ENCODE measurements at regions not wholly inside any gene's neighbourhood (a gene's known extent, or its start where the extent isn't known, plus 50 kb on each side); places are given as distances from the start of the nearest gene placed in this dataset.

- no peak overlapping the region for H3K27ac ChIP-seq (ENCODE audit: low read depth, low read length, poor library complexity, severe bottlenecking)
- no peak for DNase-seq (ENCODE audit: low spot score)
- H3K4me1 ChIP-seq (ENCODE audit: insufficient read depth, low read length, poor library complexity, severe bottlenecking): no peaks in the 10 kb centered on the region
- no peaks in the 10 kb centered on the region for H3K9me2 ChIP-seq (ENCODE audit: insufficient read depth, low read length)
- no TSS peak for BruUV-seq (replicated peaks)
- CTCF ChIA-PET (ENCODE audit: unreplicated experiment): no interaction called here
- no peak overlapping the region for H3K4me3 ChIP-seq (ENCODE audit: low read depth, low read length, poor library complexity, severe bottlenecking)
- no peaks in the 10 kb centered on the region for H3K36me3 ChIP-seq (ENCODE audit: insufficient read depth, low read length)
- H2AFZ ChIP-seq (ENCODE audit: low read length): no peak overlapping the region
- H3K9me3 ChIP-seq (ENCODE audit: low read length): no peaks in the 10 kb centered on the region
- intact Hi-C loops (cut with micrococcal nuclease; ENCODE audit: unreplicated experiment): no loop called here
- TF ChIP-seq CTCF (conservative IDR thresholded peaks at IDR 0.05; ENCODE audit: low read length) (no peak), EZH2phosphoT487 (IDR thresholded peaks at IDR 0.05; ENCODE audit: borderline replicate concordance, low read depth, low read length) (no peak)
- no peaks in the 10 kb centered on the region for H4K20me1 ChIP-seq (ENCODE audit: insufficient read depth, low read length)
- no peaks in the 10 kb centered on the region for H3K79me2 ChIP-seq (ENCODE audit: insufficient read depth, low read depth, low read length)
- H3K4me2 ChIP-seq (ENCODE audit: low read length): no peak overlapping the region
- POLR2A ChIA-PET: interaction anchor here (0.7 kb wide), 1 partner anchor 151 kb away, joined by 3 read pairs; no protein-coding TSS in a partner anchor
Measured at GRCh38 chr11:128240546-128240945, 346.8 kb downstream of the ETS1 start.

GRCh38 chr11:128239306-128239705 lies 348.1 kb downstream of the ETS1 start:
- Histone ChIP-seq H3K9me2 (ENCODE audit: insufficient read depth, low read length) (no peaks in the 10 kb centered on the region), H3K36me3 (ENCODE audit: insufficient read depth, low read length) (no peaks in the 10 kb centered on the region), H3K4me1 (ENCODE audit: insufficient read depth, low read length, poor library complexity, severe bottlenecking) (no peaks in the 10 kb centered on the region), H2AFZ (ENCODE audit: low read length) (peak overlapping the region; percentile 18; the same call in 1 of the 2 replicates), H3K79me2 (ENCODE audit: insufficient read depth, low read depth, low read length) (no peaks in the 10 kb centered on the region), H3K9me3 (ENCODE audit: low read length) (no peaks in the 10 kb centered on the region), H3K4me2 (ENCODE audit: low read length) (no peak overlapping the region), H4K20me1 (ENCODE audit: insufficient read depth, low read length) (no peaks in the 10 kb centered on the region), H3K27ac (ENCODE audit: low read depth, low read length, poor library complexity, severe bottlenecking) (no peak overlapping the region), H3K4me3 (ENCODE audit: low read depth, low read length, poor library complexity, severe bottlenecking) (no peak overlapping the region)
- intact Hi-C loops (cut with micrococcal nuclease; ENCODE audit: unreplicated experiment): no loop called here
- DNase-seq (ENCODE audit: low spot score): no peak
- ChIA-PET POLR2A (interaction anchor here (1.2 kb wide), 1 partner anchor 11 kb away, joined by 3 read pairs; no protein-coding TSS in a partner anchor), CTCF (ENCODE audit: unreplicated experiment) (no interaction called here)
- TF ChIP-seq CTCF (conservative IDR thresholded peaks at IDR 0.05; ENCODE audit: low read length) (no peak), EZH2phosphoT487 (IDR thresholded peaks at IDR 0.05; ENCODE audit: borderline replicate concordance, low read depth, low read length) (no peak)
- no TSS peak for BruUV-seq (replicated peaks)

GRCh38 chr11:128238521-128239265 lies 348.7 kb downstream of the ETS1 start:
- Histone ChIP-seq H2AFZ (ENCODE audit: low read length) (peak overlapping the region; percentile 18; the same call in 1 of the 2 replicates), H3K4me2 (ENCODE audit: low read length) (no peak overlapping the region), H3K36me3 (ENCODE audit: insufficient read depth, low read length) (no peaks in the 10 kb centered on the region), H3K27ac (ENCODE audit: low read depth, low read length, poor library complexity, severe bottlenecking) (no peak overlapping the region), H3K4me3 (ENCODE audit: low read depth, low read length, poor library complexity, severe bottlenecking) (no peak overlapping the region), H3K79me2 (ENCODE audit: insufficient read depth, low read depth, low read length) (no peaks in the 10 kb centered on the region), H3K9me3 (ENCODE audit: low read length) (no peaks in the 10 kb centered on the region), H3K9me2 (ENCODE audit: insufficient read depth, low read length) (no peaks in the 10 kb centered on the region), H3K4me1 (ENCODE audit: insufficient read depth, low read length, poor library complexity, severe bottlenecking) (no peaks in the 10 kb centered on the region), H4K20me1 (ENCODE audit: insufficient read depth, low read length) (no peaks in the 10 kb centered on the region)
- DNase-seq (ENCODE audit: low spot score): no peak
- POLR2A ChIA-PET: interaction anchor here (0.6 to 1.2 kb wide), 2 partner anchors 11 to 14 kb away, joined by 3 to 4 read pairs; no protein-coding TSS in a partner anchor
- intact Hi-C loops (cut with micrococcal nuclease; ENCODE audit: unreplicated experiment): no loop called here
- TF ChIP-seq EZH2phosphoT487 (IDR thresholded peaks at IDR 0.05; ENCODE audit: borderline replicate concordance, low read depth, low read length): no peak
- TF ChIP-seq CTCF (conservative IDR thresholded peaks at IDR 0.05; ENCODE audit: low read length): no peak
- CTCF ChIA-PET (ENCODE audit: unreplicated experiment): no interaction called here
- BruUV-seq (replicated peaks): no TSS peak
